ENCODE measurements at regions not wholly inside any gene's neighbourhood (a gene's known extent, or its start where the extent isn't known, plus 50 kb on each side); places are given as distances from the start of the nearest gene placed in this dataset.

DNA sequence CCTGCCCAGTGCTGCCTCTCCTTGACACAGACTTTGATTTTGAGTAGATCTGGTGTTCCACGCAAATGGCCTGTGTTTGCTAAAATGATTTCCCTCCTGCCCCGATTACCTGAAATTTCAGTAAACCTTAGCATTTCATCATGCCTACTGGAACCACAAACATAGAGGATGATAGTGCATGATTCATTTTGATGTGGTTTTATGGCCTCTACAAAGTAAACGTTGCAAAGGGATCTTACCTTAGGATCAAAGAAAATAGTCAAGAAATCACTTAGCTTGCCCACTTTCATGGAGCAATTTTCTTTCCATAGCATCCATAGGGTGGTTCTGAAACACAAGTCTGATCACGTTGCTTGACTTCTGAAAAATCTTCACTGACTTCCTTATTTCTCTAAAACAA is 524.6 kb upstream of the ATP11B start:
- dilution Hi-C loops (cut with MboI; ENCODE audit: extremely low pct_ligation_motif_present, low sequenced_read_pairs), result no loop called here
- Histone ChIP-seq H3K36me3 (ENCODE audit: control insufficient read depth in 2 of 2, extremely low read depth in 1 of 2, insufficient read depth in 2 of 2, low read length in 2 of 2) (no peaks in the 10 kb centered on the region), H2AFZ (ENCODE audit: low read depth, low read length) (no peak overlapping the region), H3K4me2 (ENCODE audit: insufficient read depth, low read length) (no peak overlapping the region), H3K9me1 (replicated peaks; ENCODE audit: control insufficient read depth, extremely low read depth, insufficient read depth, low read length) (no peaks in the 10 kb centered on the region), H3K9me3 (replicated peaks; ENCODE audit: control insufficient read depth, insufficient read depth, low read length) (no peaks in the 10 kb centered on the region), H4K20me1 (replicated peaks; ENCODE audit: control insufficient read depth, extremely low read depth, insufficient read depth, low read length) (no peaks in the 10 kb centered on the region), H3K4me1 (ENCODE audit: control insufficient read depth, extremely low read depth, insufficient read depth, low read length) (no peaks in the 10 kb centered on the region), H3K79me2 (ENCODE audit: control insufficient read depth, insufficient read depth, low read length) (no peaks in the 10 kb centered on the region), H3K27ac (ENCODE audit: insufficient read depth, low read depth, low read length) (no peak overlapping the region), H3K4me3 (replicated peaks in 1 of 3; ENCODE audit: insufficient read depth in 1 of 3, low read depth in 1 of 3, low read length in 3 of 3) (no peak overlapping the region), H3K9ac (replicated peaks; ENCODE audit: extremely low read depth, insufficient read depth, low read length) (no peak overlapping the region), H3K27me3 (ENCODE audit: control insufficient read depth in 2 of 2, insufficient read depth in 2 of 2, low read length in 2 of 2) (no peaks in the 10 kb centered on the region)
- POLR2A ChIA-PET, result no interaction called here
- TF ChIP-seq, protein P1, sequence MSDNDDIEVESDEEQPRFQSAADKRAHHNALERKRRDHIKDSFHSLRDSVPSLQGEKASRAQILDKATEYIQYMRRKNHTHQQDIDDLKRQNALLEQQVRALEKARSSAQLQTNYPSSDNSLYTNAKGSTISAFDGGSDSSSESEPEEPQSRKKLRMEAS (IDR thresholded peaks at IDR 0.05; ENCODE audit: insufficient read depth, insufficient read length), result no peak
- TF ChIP-seq MYC (IDR thresholded peaks at IDR 0.05; ENCODE audit: low read depth, low read length) (no peak), JUN (IDR thresholded peaks at IDR 0.05; ENCODE audit: borderline replicate concordance, insufficient read depth, insufficient read length, low read depth) (no peak), GATA2 (IDR thresholded peaks at IDR 0.05; ENCODE audit: insufficient read depth, insufficient read length, low read depth, low read length) (no peak), POLR2AphosphoS5 (IDR thresholded peaks at IDR 0.05; ENCODE audit: insufficient read depth, low read depth, low read length) (no peak)
- TF ChIP-seq, protein P2, sequence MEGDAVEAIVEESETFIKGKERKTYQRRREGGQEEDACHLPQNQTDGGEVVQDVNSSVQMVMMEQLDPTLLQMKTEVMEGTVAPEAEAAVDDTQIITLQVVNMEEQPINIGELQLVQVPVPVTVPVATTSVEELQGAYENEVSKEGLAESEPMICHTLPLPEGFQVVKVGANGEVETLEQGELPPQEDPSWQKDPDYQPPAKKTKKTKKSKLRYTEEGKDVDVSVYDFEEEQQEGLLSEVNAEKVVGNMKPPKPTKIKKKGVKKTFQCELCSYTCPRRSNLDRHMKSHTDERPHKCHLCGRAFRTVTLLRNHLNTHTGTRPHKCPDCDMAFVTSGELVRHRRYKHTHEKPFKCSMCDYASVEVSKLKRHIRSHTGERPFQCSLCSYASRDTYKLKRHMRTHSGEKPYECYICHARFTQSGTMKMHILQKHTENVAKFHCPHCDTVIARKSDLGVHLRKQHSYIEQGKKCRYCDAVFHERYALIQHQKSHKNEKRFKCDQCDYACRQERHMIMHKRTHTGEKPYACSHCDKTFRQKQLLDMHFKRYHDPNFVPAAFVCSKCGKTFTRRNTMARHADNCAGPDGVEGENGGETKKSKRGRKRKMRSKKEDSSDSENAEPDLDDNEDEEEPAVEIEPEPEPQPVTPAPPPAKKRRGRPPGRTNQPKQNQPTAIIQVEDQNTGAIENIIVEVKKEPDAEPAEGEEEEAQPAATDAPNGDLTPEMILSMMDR (IDR thresholded peaks at IDR 0.05; ENCODE audit: extremely low read depth in 1 of 2, insufficient read depth in 1 of 2, low read depth in 1 of 2, low read length in 2 of 2), result no peak
- DNase-seq (ENCODE audit: low read depth, low spot score), result no peak
- BruUV-seq (replicated peaks), result no TSS peak
- FAIRE-seq, result no peak
- intact Hi-C loops (cut with micrococcal nuclease), result no loop called here
- CTCF ChIA-PET, result no interaction called here

DNA sequence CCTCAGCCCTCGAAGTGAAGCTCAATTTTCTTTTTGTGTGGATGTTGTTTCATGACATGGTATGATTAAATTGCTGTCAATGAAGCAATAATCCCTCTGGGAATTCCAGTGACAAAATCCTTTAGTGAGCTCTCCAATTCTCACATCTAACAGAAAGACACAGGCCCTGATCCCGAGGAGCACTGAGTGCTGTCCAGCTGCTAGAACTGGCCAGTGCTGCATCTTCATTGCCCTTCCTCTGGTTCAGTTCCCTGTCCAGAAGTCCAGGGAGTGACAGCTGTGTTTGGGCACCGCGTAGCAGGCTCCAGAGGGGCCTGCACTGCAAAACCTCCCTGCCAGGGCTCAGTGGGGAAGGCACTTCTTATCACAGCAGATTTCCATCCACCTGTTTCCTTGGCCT is 516.8 kb upstream of the ATP11B start:
- Histone ChIP-seq H3K9me3 (replicated peaks; ENCODE audit: control insufficient read depth, insufficient read depth, low read length) (no peaks in the 10 kb centered on the region), H3K4me1 (ENCODE audit: control insufficient read depth, extremely low read depth, insufficient read depth, low read length) (no peaks in the 10 kb centered on the region), H3K79me2 (ENCODE audit: control insufficient read depth, insufficient read depth, low read length) (no peaks in the 10 kb centered on the region), H3K36me3 (ENCODE audit: control insufficient read depth in 2 of 2, extremely low read depth in 1 of 2, insufficient read depth in 2 of 2, low read length in 2 of 2) (no peaks in the 10 kb centered on the region), H3K4me3 (replicated peaks in 1 of 3; ENCODE audit: insufficient read depth in 1 of 3, low read depth in 1 of 3, low read length in 3 of 3) (no peak overlapping the region), H3K27ac (ENCODE audit: insufficient read depth, low read depth, low read length) (no peak overlapping the region), H3K4me2 (ENCODE audit: insufficient read depth, low read length) (no peak overlapping the region), H3K27me3 (ENCODE audit: control insufficient read depth in 2 of 2, insufficient read depth in 2 of 2, low read length in 2 of 2) (no peaks in the 10 kb centered on the region), H3K9ac (replicated peaks; ENCODE audit: extremely low read depth, insufficient read depth, low read length) (no peak overlapping the region), H4K20me1 (replicated peaks; ENCODE audit: control insufficient read depth, extremely low read depth, insufficient read depth, low read length) (no peaks in the 10 kb centered on the region), H3K9me1 (replicated peaks; ENCODE audit: control insufficient read depth, extremely low read depth, insufficient read depth, low read length) (no peaks in the 10 kb centered on the region), H2AFZ (ENCODE audit: low read depth, low read length) (no peak overlapping the region)
- CTCF ChIA-PET, result no interaction called here
- DNase-seq (ENCODE audit: low read depth, low spot score), result no peak
- POLR2A ChIA-PET, result no interaction called here
- no peak for FAIRE-seq
- intact Hi-C loops (cut with micrococcal nuclease), result no loop called here
- dilution Hi-C loops (cut with MboI; ENCODE audit: extremely low pct_ligation_motif_present, low sequenced_read_pairs), result no loop called here
- BruUV-seq (replicated peaks), result no TSS peak
- TF ChIP-seq EZH2 (IDR thresholded peaks at IDR 0.05; ENCODE audit: borderline replicate concordance, low read depth, low read length, severe bottlenecking) (no peak), GATA2 (IDR thresholded peaks at IDR 0.05; ENCODE audit: insufficient read depth, insufficient read length, low read depth, low read length) (no peak), POLR2AphosphoS5 (IDR thresholded peaks at IDR 0.05; ENCODE audit: insufficient read depth, low read depth, low read length) (no peak), JUN (IDR thresholded peaks at IDR 0.05; ENCODE audit: borderline replicate concordance, insufficient read depth, insufficient read length, low read depth) (no peak), FOS (IDR thresholded peaks at IDR 0.05; ENCODE audit: borderline replicate concordance, insufficient read depth, low read length) (no peak), MYC (IDR thresholded peaks at IDR 0.05; ENCODE audit: low read depth, low read length) (no peak), POLR2A (IDR thresholded peaks at IDR 0.05; ENCODE audit: low read depth, low read length) (no peak)
- TF ChIP-seq, protein P2 (IDR thresholded peaks at IDR 0.05; ENCODE audit: extremely low read depth in 1 of 2, insufficient read depth in 1 of 2, low read depth in 1 of 2, low read length in 2 of 2), result no peak
- TF ChIP-seq, protein P1 (IDR thresholded peaks at IDR 0.05; ENCODE audit: insufficient read depth, insufficient read length), result no peak
